ENCODE measurements at regions not wholly inside any gene's neighbourhood (a gene's known extent, or its start where the extent isn't known, plus 50 kb on each side); places are given as distances from the start of the nearest gene placed in this dataset.

- TF ChIP-seq PATZ1 (CRISPR knock-in tag; IDR thresholded peaks at IDR 0.05; ENCODE audit: borderline replicate concordance) (no peak), CSRNP3 (CRISPR knock-in tag; IDR thresholded peaks at IDR 0.05) (no peak), PPARA (CRISPR knock-in tag; IDR thresholded peaks at IDR 0.05; ENCODE audit: borderline replicate concordance) (no peak)
Observed at GRCh38 chr11:81674211-81674610, 1059.5 kb downstream of the FAM181B start.

Data from SK-N-SH treated with all-trans-retinoic acid at 6 μM for 48 hours (cell line).